Activated CD4-positive, alpha-beta T cell treated with anti-CD3 and anti-CD28 coated beads for 36 hours (primary cell): ENCODE measurements at regions not wholly inside any gene's neighbourhood (a gene's known extent, or its start where the extent isn't known, plus 50 kb on each side); places are given as distances from the start of the nearest gene placed in this dataset.
"Not testable (repeated sequence)": the region's sequence is repeated elsewhere in the genome, so short reads cannot be mapped to it uniquely, and the experiment has no call there.

Experiments used
- ATAC-seq: fragments of 200-7000 bp; cut with Tn5 transposase; one replicate; pipeline ENCODE4 v1.10.0; 2021; ENCODE audit warnings: mild to moderate bottlenecking, moderate library complexity
- CTCF ChIA-PET: fragments of 350-600 bp; sonication (Branson Sonifier 250); formaldehyde crosslinking; loops from one replicate; lab custom pipeline; 2021; ENCODE audit warnings: antibody characterized with exemption; lab: Charles Lee
- POLR2A ChIA-PET: fragments of 350-600 bp; sonication (Branson Sonifier 250); formaldehyde crosslinking; loops from one replicate; lab custom pipeline; 2021; ENCODE audit warnings: antibody characterized with exemption, inconsistent platforms; lab: Charles Lee
- DNase-seq: peaks from one replicate; pipeline ENCODE4 v3.0.0-alpha.2; 2020
- H3K27ac Mint-ChIP-seq: one replicate; pipeline ENCODE4 v1.8.0; 2021; ENCODE audit warnings: mixed read lengths
- H3K27me3 Mint-ChIP-seq: one replicate; pipeline ENCODE4 v1.8.0; 2021; ENCODE audit warnings: mixed read lengths
- H3K36me3 Mint-ChIP-seq: one replicate; pipeline ENCODE4 v1.8.0; 2021; ENCODE audit warnings: low read depth, mixed read lengths
- H3K4me1 Mint-ChIP-seq: one replicate; pipeline ENCODE4 v1.8.0; 2021; ENCODE audit warnings: mixed read lengths
- H3K4me3 Mint-ChIP-seq: one replicate; pipeline ENCODE4 v1.8.0; 2021; ENCODE audit warnings: mild to moderate bottlenecking, moderate library complexity, mixed read lengths
- H3K9me3 Mint-ChIP-seq: one replicate; pipeline ENCODE4 v1.8.0; 2021; ENCODE audit warnings: low read depth, mixed read lengths
- intact Hi-C, 2 experiments: fragments of 100-400 bp; cut with DNase I in 1 of 2; cut with micrococcal nuclease in 1 of 2; formaldehyde crosslinking; loops; one replicate each; pipeline versions ENCODE4 v1.14.2 to v1.15.1; 2022 to 2024; cut with DNase I, micrococcal nuclease

GRCh38 chr2:186947516-186947915 is 98.5 kb upstream of the ZSWIM2 start:
- Mint-ChIP-seq H3K36me3 (no peaks in the 10 kb centered on the region), H3K4me1 (peaks cover 6% of the 10 kb centered on the region), H3K27me3 (no peaks in the 10 kb centered on the region), H3K9me3 (no peaks in the 10 kb centered on the region), H3K4me3 (no peak overlapping the region), H3K27ac (no peak overlapping the region)
- DNase-seq (no peak), ATAC-seq (no peak)
- intact Hi-C loops: no loop called here
- POLR2A ChIA-PET: no interaction called here
- CTCF ChIA-PET: no interaction called here

- intact Hi-C loops: no loop called here
- no peaks in the 10 kb centered on the region for H3K36me3 Mint-ChIP-seq
- H3K4me3 Mint-ChIP-seq: no peak overlapping the region
- H3K4me1 Mint-ChIP-seq: peaks cover 6% of the 10 kb centered on the region
- ChIA-PET POLR2A (no interaction called here), CTCF (interaction anchor here (0.7 kb wide), 1 partner anchor 26 kb away, joined by 7 read pairs; no protein-coding TSS in a partner anchor)
- ATAC-seq (no peak), DNase-seq (no peak)
- H3K27me3 Mint-ChIP-seq: no peaks in the 10 kb centered on the region
- H3K9me3 Mint-ChIP-seq: no peaks in the 10 kb centered on the region
- H3K27ac Mint-ChIP-seq: no peak overlapping the region
Observed at GRCh38 chr2:186946896-186947467, 98.0 kb upstream of the ZSWIM2 start.

- Mint-ChIP-seq H3K4me3 (no peak overlapping the region), H3K27ac (no peak overlapping the region), H3K36me3 (no peaks in the 10 kb centered on the region), H3K4me1 (no peaks in the 10 kb centered on the region), H3K27me3 (no peaks in the 10 kb centered on the region), H3K9me3 (no peaks in the 10 kb centered on the region)
- DNase-seq (no peak), ATAC-seq (no peak)
- ChIA-PET POLR2A (no interaction called here), CTCF (no interaction called here)
- intact Hi-C loops: no loop called here
Observed at GRCh38 chr2:186941853-186942252, 92.9 kb upstream of the ZSWIM2 start.

DNA sequence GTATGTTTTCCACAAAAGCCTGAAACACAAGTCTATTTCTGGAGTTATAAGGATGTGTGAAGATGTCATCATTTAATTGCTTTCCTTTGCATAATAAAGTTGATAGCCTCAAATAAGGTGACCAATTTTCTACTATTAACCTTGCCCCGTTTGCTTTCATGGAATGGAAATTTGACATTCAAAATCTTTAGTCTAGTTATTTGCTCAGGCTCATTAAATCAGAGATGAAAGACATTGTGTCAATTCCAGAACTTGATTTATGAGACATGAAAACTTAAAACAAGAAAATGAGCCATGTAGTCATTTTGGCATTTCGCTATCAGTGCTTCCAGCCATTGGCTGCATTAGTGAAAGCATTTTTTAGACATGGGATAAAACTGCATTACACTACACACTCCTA is 91.5 kb upstream of the ZSWIM2 start:
- Mint-ChIP-seq H3K4me1 (no peaks in the 10 kb centered on the region), H3K36me3 (no peaks in the 10 kb centered on the region), H3K27me3 (no peaks in the 10 kb centered on the region), H3K27ac (no peak overlapping the region), H3K9me3 (no peaks in the 10 kb centered on the region), H3K4me3 (no peak overlapping the region)
- intact Hi-C loops: no loop called here
- CTCF ChIA-PET: no interaction called here
- ATAC-seq (no peak), DNase-seq (no peak)
- POLR2A ChIA-PET: no interaction called here

GRCh38 chr2:186934420-186934819 is 85.5 kb upstream of the ZSWIM2 start:
- peaks cover 2% of the 10 kb centered on the region for H3K27me3 Mint-ChIP-seq
- H3K36me3 Mint-ChIP-seq: no peaks in the 10 kb centered on the region
- H3K4me3 Mint-ChIP-seq: no peak overlapping the region
- DNase-seq (no peak), ATAC-seq (no peak)
- H3K27ac Mint-ChIP-seq: no peak overlapping the region
- H3K9me3 Mint-ChIP-seq: no peaks in the 10 kb centered on the region
- POLR2A ChIA-PET: no interaction called here
- CTCF ChIA-PET: no interaction called here
- H3K4me1 Mint-ChIP-seq: no peaks in the 10 kb centered on the region
- intact Hi-C loops: no loop called here

DNA sequence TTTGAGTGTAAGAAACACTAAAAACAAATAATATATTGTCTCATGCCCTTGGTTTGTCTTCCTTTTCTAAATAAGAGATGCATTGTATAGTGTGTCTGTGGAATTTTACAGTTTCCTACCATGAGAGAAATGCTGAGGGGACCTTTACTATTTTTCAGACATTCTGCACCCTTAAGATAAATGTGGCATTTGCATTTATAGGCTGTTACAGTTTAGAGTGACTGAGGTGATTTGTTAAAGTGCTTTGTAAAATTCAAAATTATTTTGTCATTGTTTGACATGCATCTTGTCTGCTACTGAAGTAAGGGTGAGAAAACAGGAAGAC is 78.9 kb upstream of the ZSWIM2 start:
- Mint-ChIP-seq H3K4me1 (no peaks in the 10 kb centered on the region), H3K9me3 (no peaks in the 10 kb centered on the region), H3K27me3 (peaks cover 2% of the 10 kb centered on the region), H3K27ac (no peak overlapping the region), H3K4me3 (no peak overlapping the region), H3K36me3 (no peaks in the 10 kb centered on the region)
- intact Hi-C loops: no loop called here
- no peak for DNase-seq
- POLR2A ChIA-PET: no interaction called here
- CTCF ChIA-PET: no interaction called here
- no peak for ATAC-seq

DNA sequence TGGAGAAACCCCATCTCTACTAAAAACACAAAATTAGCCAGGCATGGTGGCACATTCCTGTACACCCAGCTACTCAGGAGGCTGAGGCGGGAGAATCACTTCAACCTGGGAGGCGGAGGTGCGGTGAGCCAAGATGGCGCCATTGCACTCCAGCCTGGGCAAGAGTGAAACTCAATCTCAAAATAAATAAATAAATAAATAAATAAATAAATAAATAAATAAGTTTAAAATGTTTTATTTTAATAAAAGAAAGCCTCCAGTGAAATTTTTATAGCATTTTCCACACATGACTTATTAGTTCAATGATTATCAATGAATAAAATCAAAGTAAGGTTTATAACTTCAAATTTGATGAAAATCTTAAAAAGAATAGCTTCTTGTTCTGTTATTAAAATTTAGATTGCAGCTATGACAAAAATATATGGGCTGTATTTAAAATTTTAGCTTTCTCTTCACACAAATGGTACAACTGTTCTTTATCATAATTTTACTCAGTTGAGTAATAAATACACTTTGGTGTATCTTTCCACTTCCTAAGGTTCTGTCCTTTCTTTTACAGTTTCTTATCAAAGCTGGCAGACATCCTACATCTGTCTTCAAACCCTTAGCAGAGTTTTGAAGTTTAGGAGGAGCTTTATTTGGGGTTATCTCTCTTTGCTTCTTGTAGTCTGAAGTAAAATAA is 78.4 kb upstream of the ZSWIM2 start:
- ATAC-seq: no peak
- intact Hi-C loops: no loop called here
- DNase-seq: no peak
- no peaks in the 10 kb centered on the region for H3K9me3 Mint-ChIP-seq
- ChIA-PET CTCF (no interaction called here), POLR2A (no interaction called here)
- no peak overlapping the region for H3K27ac Mint-ChIP-seq
- H3K36me3 Mint-ChIP-seq: no peaks in the 10 kb centered on the region
- peaks cover 2% of the 10 kb centered on the region for H3K27me3 Mint-ChIP-seq
- no peak overlapping the region for H3K4me3 Mint-ChIP-seq
- no peaks in the 10 kb centered on the region for H3K4me1 Mint-ChIP-seq

GRCh38 chr2:186925514-186925913 is 76.5 kb upstream of the ZSWIM2 start:
- ChIA-PET CTCF (no interaction called here), POLR2A (no interaction called here)
- ATAC-seq (no peak), DNase-seq (no peak)
- no peak overlapping the region for H3K4me3 Mint-ChIP-seq
- intact Hi-C loops: no loop called here
- H3K27ac Mint-ChIP-seq: no peak overlapping the region
- no peaks in the 10 kb centered on the region for H3K36me3 Mint-ChIP-seq
- H3K4me1 Mint-ChIP-seq: no peaks in the 10 kb centered on the region
- H3K9me3 Mint-ChIP-seq: no peaks in the 10 kb centered on the region
- H3K27me3 Mint-ChIP-seq: peaks cover 2% of the 10 kb centered on the region

DNA sequence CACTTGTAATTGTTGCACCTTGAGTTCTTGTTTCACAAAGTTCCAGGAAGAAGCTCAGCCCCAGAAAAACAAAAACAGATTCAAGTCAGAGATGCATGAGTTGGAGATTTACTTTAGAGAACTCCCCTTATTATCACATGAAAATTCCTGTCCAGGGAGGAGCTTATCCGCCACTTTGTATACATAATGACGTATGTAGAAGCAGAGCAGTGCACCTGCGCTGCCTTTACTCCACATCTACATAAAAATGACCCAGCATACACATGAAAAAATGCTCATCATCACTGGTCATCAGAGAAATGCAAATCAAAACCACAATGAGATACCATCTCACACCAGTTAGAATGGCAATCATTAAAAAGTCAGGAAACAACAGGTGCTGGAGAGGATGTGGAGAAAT is 73.3 kb upstream of the ZSWIM2 start:
- H3K4me1 Mint-ChIP-seq, H3K27ac Mint-ChIP-seq, ATAC-seq, H3K4me3 Mint-ChIP-seq, DNase-seq, H3K36me3 Mint-ChIP-seq, H3K27me3 Mint-ChIP-seq, POLR2A ChIA-PET, CTCF ChIA-PET, intact Hi-C loops, H3K9me3 Mint-ChIP-seq: not testable (repeated sequence)

GRCh38 chr2:186919296-186919695 is 70.3 kb upstream of the ZSWIM2 start:
- intact Hi-C loops: no loop called here
- no peak for DNase-seq
- H3K4me1 Mint-ChIP-seq: no peaks in the 10 kb centered on the region
- H3K9me3 Mint-ChIP-seq: no peaks in the 10 kb centered on the region
- H3K36me3 Mint-ChIP-seq: no peaks in the 10 kb centered on the region
- no peak overlapping the region for H3K27ac Mint-ChIP-seq
- no peak overlapping the region for H3K4me3 Mint-ChIP-seq
- H3K27me3 Mint-ChIP-seq: no peaks in the 10 kb centered on the region
- ChIA-PET CTCF (interaction anchor here (0.6 to 1.6 kb wide), 2 partner anchors 10 to 1345 kb away, joined by 3 to 4 read pairs; no protein-coding TSS in a partner anchor), POLR2A (no interaction called here)
- no peak for ATAC-seq

DNA sequence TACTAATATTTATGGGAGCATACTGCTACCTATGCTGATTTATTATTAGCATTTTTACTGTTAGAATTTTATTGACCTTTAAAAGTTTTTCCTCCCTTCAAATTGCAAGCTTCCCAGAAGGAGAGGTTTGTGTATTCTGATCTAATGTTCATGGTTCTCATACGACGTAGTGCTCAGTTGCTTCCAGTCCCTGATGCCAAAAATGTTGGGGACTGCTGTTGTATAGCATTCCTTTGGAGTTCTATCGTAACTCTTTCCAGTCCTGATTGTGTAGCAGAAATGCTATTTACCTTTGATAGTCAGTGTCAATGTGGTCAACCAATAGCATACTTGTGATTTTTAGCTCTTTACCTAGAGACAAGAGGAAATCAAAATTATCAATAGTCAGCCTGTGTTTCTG is 69.5 kb upstream of the ZSWIM2 start:
- ATAC-seq (no peak), DNase-seq (no peak)
- H3K27ac Mint-ChIP-seq: no peak overlapping the region
- intact Hi-C loops: no loop called here
- no peak overlapping the region for H3K4me3 Mint-ChIP-seq
- H3K9me3 Mint-ChIP-seq: no peaks in the 10 kb centered on the region
- CTCF ChIA-PET: interaction anchor here (1.6 kb wide), 1 partner anchor 9 kb away, joined by 4 read pairs; no protein-coding TSS in a partner anchor
- H3K4me1 Mint-ChIP-seq: no peaks in the 10 kb centered on the region
- no peaks in the 10 kb centered on the region for H3K36me3 Mint-ChIP-seq
- peaks cover 2% of the 10 kb centered on the region for H3K27me3 Mint-ChIP-seq
- POLR2A ChIA-PET: no interaction called here

- POLR2A ChIA-PET: no interaction called here
Observed at GRCh38 chr2:186917866-186918265, 68.9 kb upstream of the ZSWIM2 start.

More at GRCh38 chr2:186917866-186918265, 68.9 kb upstream of the ZSWIM2 start:
- intact Hi-C loops: no loop called here
- ATAC-seq (no peak), DNase-seq (no peak)
- Mint-ChIP-seq H3K36me3 (no peaks in the 10 kb centered on the region), H3K9me3 (no peaks in the 10 kb centered on the region), H3K27ac (no peak overlapping the region), H3K4me1 (no peaks in the 10 kb centered on the region), H3K4me3 (no peak overlapping the region), H3K27me3 (peaks cover 2% of the 10 kb centered on the region)
- CTCF ChIA-PET: no interaction called here
